H1 (cell line): ENCODE measurements at regions not wholly inside any gene's neighbourhood (a gene's known extent, or its start where the extent isn't known, plus 50 kb on each side); places are given as distances from the start of the nearest gene placed in this dataset.

Experiments used
- RNF2 ChIP-seq: fragments of 200-900, 300-1000 bp; sonication (generic); IDR thresholded peaks from 2 replicates; pipeline ENCODE4 v1.7.1; 2016; ENCODE audit warnings: borderline replicate concordance, low read depth, mild to moderate bottlenecking, antibody characterized with exemption, low read length; ENCODE audit not compliant: poor library complexity, severe bottlenecking; ENCODE audit errors: missing control alignments
- SIX5 ChIP-seq: IDR thresholded peaks from 2 replicates; pipeline ENCODE4 v1.6.1; 2011; ENCODE audit warnings: mild to moderate bottlenecking, low read depth, low read length

GRCh38 chr21:38092051-38092450, 164.7 kb upstream of the KCNJ15 start (continued):
- no peak for TF ChIP-seq RNF2
- TF ChIP-seq SIX5: no peak
